NCI-H2107 (cell line): ENCODE measurements at regions not wholly inside any gene's neighbourhood (a gene's known extent, or its start where the extent isn't known, plus 50 kb on each side); places are given as distances from the start of the nearest gene placed in this dataset.
"Not testable (repeated sequence)": the region's sequence is repeated elsewhere in the genome, so short reads cannot be mapped to it uniquely, and the experiment has no call there.

Experiments
- DNase-seq: peaks from one replicate; lab custom pipeline; 2025; lab: John Stamatoyannopoulos, UW

DNA sequence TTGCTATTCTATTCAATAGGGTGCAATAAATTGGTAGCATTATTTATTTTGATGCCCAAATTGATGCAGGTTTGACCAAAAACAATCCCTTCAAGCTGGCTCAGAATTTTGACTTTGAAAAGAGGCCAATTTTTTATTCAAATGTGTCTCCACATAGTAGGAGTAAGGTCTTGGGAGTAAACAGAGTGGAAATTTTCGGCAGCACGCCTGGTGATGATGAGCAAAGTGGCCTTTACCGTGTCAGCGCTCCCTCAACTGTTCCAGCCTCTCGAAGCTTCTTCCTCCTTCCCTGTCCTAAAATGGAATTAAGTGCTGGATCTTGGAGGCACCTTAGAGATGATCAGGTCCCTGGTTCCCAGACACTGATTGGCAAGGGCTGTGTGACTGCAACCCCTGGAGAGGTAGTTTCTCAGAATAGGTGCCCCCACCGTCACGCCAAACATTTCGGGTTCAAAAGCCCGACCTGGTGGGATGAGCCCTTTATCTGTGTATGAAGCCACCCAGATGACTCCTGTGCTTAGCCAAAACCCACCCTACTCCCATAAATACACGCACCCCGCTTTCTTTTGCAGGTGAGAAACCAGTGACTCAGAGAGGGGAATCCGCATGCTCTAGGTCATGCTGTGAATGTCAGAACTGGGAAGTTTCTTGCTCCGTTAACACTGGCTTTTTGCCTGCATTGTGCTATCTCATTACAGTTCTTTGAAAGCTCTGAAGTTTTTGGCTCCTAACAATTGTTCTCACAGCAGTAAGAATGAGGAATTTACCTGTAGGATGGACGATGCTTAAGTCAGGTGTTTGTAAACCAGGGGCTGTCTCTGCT is 89.1 kb downstream of the CRYGS start:
- no peak for DNase-seq

DNA sequence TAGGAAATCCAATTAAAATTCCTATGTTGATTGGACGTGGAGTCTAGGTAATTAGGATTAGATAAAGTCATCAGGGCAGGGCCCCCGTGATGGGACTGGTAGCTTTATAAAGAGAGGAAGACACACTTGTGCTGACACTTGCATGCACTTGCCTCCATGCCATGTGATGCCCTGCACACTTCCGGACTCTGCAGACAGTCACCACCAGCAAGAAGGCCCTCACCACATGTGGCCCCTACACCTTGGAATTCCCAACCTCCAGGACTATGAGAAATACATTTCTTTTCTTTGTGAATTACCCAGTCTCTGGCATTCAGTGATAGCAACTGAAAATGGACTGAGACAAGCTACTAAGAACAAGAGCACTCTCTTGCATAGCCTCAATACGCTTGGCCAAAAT is 90.6 kb downstream of the CRYGS start:
- no peak for DNase-seq

DNA sequence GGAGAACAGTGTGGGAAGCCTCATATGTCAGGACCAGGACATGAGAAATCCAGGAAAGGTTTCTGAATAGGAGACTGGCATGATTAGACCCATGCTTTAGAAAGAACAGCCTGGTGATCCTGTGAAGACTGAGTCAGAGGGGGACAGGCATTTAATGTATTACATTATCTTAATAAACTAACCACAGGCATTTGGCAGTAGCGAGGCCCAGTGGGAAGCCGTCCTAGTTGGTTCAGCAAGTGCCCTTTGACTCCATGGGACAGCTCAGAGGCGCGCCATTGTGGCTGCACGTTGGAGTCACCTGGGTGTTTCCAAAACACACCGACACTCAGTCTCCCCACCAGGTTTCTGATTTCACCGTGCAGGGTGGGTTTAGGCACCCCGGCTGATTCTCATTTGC is 90.5 kb upstream of the DGKG start:
- no peak for DNase-seq

DNA sequence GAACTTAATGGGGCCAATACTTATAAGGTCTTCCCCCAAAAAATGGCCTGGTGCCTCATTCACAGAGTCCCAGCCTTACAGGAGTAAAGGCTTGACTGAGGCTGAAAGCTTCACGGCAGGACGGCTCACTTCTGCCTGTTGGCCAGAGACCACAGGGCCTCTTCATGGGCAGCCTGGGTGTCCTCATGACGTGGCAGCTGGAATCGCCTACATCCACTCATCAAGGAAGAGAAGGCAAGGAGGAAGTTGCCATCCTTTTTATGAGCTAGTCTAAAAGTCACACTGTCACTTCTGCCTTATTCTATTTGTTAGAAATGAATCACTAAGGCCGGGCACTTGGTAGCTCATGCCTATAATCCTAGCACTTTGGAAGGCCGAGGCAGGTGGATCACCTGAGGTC is 89.3 kb upstream of the DGKG start:
- no peak for DNase-seq

DNA sequence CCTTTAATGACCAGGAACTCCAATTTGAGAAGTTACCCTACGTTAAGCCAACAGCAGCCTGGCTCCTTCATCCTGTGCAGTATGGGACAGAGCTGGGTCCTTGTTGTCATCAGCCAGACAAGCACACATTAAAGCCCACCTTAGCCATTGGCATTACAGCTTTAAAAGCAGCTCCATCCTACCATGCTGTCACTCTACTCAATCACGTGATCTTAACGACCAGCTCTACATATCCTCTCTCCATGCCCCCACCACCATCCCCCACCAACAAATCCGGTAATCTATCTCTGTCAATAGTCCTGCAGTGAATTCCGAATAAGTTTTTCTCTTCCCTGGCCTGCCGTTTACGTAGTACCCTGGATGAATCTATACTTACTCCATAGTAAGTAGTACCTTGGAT is 82.9 kb upstream of the DGKG start:
- no peak for DNase-seq

DNA sequence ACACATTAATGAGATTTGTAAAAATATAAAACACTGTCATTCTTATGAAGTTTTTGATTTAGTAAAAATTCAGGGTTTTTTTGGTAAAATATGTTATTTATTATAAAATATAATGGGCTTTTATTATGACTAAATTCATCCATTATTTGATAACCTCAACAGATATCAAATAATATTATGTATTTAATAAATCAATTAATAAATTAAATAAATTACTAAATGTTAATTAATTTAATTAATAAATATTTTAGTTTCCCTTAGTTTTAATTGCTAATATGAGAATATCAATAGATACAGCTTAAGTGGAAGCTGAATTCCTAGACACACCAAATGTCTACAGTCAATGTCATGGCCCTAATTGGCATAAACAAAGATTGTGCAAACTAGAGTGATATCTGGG is 82.3 kb upstream of the DGKG start:
- no peak for DNase-seq

DNA sequence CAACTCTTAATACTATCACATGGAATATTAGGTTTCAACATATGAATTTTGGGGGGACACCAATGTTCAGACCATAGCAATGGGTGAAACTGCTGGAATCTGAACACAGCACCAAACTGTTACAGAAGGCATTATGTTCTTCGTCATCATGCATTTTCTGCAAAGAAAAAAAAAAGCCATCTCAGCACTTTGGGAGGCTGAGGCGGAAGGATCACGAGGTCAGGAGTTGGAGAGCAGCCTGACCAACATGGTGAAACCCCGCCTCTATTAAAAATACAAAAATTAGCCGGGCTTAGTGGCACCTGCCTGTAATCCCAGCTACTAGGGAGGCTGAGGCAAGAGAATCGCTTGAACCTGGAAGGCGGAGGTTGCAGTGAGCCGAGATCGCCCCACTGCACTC is 80.9 kb upstream of the DGKG start:
- not testable (repeated sequence) for DNase-seq

DNA sequence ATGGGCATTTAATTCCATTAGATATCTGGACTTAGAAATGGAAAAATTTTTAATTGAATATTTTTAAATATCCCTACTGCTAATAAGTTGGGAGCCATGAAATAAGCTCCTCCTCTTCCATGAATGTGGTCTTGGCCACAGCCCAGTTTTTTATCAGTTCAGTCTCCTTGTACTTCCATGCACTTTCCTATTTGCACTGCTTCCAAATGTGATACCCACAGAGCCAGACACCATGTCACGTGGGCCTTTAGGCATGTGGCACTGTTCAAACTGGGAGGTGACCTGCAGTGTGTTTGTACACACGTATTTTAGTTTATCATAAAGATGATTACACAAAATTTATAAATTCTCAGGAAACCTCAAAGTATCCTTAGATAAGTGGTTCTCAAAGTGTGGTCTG is 80.1 kb upstream of the DGKG start:
- DNase-seq, result no peak

DNA sequence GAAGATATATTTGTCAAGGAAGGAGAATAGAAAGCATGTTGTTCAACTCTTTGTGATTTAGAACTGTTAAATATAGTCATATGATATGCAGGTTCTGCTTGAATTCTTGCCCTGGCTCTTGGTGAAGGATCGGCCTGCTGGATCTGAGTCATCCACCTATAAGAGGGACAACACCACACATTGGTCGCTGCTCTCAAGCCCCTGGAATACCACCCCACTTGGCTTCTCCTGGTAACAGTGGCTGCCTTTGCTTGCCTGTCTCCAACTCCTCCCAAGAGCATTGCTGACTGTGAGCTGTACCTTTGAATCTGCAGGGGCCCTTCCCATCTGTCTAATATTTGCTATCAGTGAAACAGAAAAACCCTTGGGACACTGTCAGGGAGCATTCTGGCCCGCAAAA is 78.9 kb upstream of the DGKG start:
- DNase-seq, result no peak

DNA sequence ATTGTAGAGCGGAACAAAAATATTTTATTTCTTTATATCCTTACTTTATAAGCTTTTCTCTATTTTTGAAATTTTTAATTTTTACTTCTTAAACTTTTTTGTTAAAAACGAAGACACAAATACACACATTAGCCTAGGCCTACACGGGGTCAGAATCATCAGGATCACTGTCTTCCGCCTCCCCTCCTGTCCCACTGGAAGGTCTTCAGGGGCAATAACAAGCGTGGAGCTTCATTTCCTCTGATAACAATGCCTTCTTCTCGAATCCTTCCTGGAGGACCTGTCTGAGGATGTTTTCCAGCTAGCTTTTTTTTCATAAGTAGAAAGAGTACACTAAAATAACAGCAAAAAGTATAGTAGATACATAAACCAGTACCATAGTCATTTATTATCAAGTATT is 77.7 kb upstream of the DGKG start:
- DNase-seq, result no peak

DNA sequence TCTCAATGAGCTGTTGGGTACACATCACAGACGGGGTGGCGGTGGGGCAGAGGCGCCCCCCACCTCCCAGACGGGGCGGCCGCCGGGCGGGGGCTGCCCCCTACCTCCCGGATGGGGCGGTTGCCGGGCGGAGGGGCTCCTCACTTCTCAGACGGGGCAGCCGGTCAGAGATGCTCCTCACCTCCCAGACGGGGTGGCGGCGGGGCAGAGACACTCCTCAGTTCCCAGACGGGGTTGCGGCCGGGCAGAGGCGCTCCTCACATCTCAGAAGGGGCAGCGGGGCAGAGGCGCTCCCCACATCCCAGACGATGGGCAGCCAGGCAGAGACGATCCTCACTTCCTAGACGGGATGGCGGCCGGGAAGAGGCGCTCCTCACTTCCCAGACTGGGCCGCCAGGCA is 73.3 kb upstream of the DGKG start:
- not testable (repeated sequence) for DNase-seq

DNA sequence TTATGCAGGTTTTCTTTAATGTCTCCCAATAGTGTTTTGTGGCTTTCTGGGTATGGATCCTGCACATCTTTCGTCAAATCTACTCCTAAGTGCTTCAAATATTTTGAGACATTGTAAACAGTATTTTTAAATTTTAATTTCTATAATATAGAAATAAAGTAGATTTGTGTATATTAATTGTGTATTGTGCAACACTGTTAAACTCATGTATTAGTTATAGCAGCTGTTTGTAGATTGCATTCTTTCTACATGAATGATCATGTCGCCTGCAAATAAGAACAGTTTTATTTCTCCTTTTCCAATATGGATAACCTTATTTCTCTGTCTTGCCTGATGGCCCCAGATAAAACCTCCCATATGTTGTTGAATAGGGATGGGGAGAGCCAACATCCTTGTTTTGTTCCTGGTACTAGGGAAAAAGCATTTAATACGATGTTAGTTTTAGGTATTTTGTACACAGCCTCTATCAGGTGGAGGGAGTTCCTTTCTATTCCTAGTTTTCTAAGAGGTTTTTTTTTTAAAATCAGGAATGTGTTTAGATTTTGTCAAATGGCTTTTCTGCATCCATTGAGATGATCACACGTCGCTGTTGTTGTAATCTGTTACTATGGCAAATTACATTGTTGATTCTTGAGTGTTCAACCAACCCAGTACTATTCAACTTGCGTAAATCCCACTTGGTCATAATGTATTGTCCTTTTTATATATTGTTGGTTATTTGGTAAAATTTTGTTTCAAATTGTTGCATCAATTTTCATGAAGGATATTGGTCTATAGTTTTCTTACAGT is 71.1 kb upstream of the DGKG start:
- DNase-seq, result no peak

DNA sequence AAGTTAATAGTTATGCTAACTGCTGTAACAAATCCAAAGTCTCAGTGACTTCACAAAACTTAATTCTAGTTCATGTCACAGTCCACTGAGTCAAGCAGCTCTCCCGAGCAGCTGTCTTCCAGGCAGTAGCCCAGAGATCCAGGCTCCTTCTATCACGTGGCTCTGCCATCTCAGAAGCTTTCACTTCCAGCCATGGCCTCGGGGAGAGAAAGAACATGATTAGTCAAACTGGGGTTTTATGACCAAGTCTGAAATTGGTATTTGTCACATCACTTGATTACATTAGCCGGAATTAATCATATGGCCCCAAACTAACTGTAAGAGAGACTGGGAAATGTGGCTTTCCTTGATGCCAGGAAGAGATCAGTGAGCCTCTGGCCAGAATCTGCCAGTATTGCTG is 70.2 kb upstream of the DGKG start:
- no peak for DNase-seq

DNA sequence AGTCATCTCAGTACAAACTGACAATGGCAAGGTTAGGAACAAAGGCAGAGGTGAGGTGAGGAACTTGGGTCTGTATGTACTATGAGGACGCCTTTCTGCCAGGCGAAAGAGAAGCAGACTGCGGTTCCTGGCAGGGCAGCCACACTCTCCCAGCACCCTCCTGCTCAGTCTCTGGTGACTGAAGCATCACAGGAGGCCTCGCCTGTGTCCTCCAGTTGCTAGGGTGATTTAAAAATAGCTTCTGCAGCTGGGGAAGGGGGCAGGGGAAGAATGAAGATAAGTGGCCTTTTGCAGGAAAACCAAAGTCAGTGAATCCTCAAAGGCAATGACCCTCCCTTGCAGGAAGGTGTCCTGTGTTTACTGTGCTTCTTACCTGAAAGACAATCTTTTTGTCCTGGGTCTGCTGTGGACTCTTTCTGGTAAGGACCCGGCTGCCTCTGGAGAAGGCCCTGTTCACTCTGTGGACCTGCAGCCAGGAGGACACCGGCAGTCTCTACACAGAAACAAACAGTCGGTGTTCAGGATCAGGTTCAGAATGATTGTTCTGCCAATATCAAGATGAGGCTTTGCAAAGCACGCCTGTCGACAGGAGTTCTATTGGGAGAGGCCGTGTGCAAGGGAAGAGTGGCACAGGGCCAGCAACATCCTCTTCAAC is 65.7 kb upstream of the DGKG start:
- peak; percentile 73 for DNase-seq

DNA sequence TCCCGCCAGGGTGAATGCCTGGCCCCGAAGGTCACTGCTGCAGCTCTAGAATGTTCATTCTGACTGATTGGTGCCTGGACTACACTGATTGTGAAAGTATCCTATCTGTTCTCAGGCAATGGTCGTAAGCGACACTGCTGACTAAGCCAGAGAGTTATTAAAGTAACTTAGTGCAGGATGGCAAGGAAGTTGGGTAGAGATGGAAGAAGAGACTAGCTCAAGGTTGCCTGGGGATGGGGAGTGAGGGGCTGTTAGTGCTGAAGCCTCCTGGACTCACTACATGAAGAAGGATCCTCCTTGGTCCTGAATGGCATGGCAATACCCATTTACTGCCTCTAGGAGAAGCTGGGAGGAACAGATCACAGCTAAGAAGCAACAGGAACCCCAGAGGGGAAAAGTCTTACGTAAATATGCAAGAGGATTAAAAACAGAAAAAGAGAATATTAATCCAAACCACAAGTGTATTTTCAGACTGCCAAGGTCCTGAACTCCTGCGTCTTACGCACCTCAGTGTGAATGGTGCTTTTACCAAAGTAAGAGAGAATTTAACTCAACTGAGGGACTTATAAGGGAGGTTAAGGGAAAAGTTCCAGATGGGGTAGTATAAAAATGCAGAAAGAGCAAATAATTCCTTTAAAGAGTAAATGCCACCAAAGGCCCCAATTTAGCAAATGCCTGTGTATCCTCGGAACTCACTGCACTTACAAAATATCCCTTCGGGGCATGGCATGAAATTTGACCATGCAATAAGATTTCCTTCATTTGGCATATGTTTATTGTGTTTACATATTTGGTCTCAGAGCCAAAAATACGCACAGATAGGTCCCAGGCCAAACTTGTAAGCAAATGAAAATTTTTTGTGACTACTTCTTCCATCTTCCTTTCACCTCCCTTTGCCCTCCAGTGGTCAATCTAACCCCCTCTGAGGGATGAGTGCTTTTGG is 64.0 kb upstream of the DGKG start:
- no peak for DNase-seq

DNA sequence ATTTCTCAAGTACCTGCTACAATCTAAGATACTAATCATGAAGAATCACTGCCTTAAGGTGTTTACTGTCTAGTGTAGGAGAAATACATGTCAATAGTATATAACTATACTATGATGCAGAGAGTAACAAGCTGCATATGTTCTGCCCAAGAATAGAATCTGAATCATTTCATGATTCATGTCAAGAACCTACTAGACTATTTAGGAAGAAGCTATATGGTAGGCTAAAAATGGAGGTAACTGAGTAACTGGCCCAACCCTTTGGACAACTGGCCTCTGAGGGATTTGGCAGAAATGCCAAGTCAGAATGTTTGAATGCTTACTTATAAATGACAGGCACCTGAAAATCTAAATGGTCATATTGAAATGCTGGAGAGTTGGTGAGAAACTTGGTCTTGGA is 59.9 kb upstream of the DGKG start:
- no peak for DNase-seq

DNA sequence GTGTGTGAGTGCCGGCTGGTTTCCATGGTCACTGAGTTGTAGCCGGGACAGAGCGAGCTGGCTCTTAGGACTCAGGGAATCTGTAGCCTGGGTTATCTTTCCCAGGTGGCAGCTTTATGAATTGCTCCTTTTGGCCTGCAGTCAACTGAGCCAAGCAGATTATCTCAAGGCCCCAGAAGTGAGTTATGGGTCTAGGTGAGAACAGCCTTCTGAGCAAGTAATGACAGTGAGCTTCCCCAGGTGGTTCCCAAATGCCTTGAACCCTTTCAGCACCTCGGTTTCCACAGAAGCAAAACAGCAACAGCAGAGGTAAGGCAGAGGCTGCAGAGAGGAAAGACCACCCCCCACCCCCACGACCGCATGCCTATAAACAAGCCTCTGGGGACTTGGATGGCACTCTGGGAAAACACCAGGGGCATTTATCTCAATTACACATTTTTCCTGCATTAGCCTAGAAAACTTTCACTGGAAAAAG is 56.7 kb upstream of the DGKG start:
- no peak for DNase-seq

DNA sequence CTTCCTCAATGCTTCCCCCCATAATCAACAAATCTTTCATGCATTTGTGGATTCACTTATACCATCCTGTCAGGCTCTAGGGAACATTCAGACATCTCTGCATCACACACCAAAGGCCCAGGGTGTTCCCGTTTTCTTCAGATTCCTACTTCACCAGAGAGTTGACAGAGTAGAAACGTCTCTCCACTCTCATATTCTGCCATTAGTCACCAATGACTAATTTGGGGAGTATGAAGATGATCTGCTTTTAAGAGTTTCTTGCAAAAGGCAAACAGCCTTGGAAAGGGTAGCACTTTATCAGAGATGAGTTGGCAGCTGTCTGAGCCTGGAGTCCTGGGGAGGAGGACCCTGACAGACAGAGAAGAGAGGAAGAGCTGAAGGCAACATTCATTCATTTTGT is 55.8 kb upstream of the DGKG start:
- DNase-seq, result no peak

DNA sequence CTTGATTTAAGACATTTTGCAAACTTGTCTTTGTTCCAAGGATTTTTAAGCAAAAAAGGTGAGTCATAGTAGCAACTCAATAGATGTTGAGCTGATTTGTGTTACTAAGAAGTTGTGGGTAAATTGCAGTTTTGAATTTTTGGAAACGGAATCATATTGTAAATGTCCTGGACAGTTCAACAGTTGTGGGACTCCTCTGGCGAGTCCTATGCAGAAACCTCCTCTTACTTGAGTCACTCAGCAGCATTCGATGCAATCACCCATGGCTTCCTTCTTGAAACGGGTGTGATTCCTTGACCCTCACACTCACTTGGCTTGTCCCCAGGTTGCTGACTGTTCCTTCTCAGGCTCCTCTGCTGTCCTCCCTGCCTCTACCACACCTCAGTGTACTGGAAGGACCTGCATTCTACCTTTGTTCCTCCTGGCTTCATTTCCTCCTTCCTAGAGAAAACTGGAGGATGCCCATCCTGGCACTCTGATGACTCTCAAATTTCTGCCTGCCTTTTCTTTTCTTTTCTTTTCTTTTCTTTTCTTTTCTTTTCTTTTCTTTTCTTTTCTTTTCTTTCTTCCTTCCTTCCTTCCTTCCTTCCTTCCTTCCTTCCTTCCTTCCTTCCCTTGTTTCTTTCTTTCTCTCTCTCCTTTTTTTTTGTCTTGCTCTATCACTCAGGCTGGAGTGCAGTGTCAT is 52.8 kb upstream of the DGKG start:
- DNase-seq, result no peak

DNA sequence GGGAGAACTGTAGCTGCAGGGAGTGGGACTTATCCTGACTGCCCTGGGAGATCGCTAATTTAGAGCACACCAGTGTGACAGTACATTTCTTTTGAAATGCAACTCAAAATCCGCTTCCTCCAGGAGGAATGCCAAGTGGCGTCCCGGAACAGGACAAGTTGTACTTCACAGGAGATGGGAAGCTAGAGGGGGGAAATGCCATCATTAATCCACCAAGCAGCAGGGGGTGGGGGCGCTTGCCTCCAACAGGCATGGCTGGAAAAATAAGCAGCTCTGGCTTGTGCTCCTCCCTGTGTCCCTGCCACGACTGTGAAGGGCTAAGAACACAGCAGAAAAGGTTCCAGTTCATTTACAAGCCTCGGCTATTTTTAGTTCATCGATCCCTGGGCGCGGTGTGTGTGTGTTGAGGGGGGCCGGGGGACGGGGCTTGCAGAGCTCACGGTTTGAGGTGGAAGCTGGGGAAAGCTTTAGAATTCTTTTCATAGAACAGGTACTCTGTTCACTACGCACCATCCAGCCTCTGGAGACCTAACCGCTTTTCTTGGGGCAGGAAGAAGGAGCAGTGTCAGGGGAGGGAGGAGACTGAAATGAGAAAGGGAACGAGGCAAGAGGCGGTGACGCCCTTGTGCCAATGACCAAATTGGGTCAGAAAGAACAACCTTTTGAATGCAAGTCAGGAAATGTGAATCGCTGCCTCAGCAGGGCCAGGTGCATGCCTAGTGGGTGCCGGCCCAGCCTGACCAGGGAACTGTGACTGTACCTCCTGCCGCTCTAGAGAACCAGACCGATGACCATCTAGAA is 51.8 kb upstream of the DGKG start:
- peak; percentile 92 for DNase-seq
